Esophagus muscularis mucosa (tissue), 4 donors: ENCODE measurements at regions not wholly inside any gene's neighbourhood (a gene's known extent, or its start where the extent isn't known, plus 50 kb on each side); places are given as distances from the start of the nearest gene placed in this dataset.

Source experiments
- DNase-seq: peaks from one replicate; pipeline ENCODE4 v3.0.0-alpha.2; 2017; ENCODE audit errors: extremely low spot score
- H3K27ac ChIP-seq, 4 donors: fragments of 200-600 bp; sonication (generic); replicated peaks in 1 of 4; 1 replicate in 3 of 4; 2 replicates in 1 of 4; pipeline ENCODE4 v1.5.1; 2016 to 2019; ENCODE audit warnings: mild to moderate bottlenecking in 1 of 4
- H3K27me3 ChIP-seq, 4 donors: fragments of 200-600 bp; sonication (generic); one replicate each; pipeline versions ENCODE4 v1.5.1 to v1.6.0; 2016 to 2019
- H3K36me3 ChIP-seq, 4 donors: fragments of 200-600 bp; sonication (generic); one replicate each; pipeline ENCODE4 v1.5.1; 2016 to 2019
- H3K4me1 ChIP-seq, 4 donors: fragments of 200-600 bp; sonication (generic); one replicate each; pipeline ENCODE4 v1.5.1; 2016 to 2019
- H3K4me3 ChIP-seq, 4 donors: fragments of 200-600 bp; sonication (generic); 1 replicate in 2 of 4; 2 replicates in 2 of 4; pipeline ENCODE4 v1.5.1; 2016 to 2019; ENCODE audit warnings: mild to moderate bottlenecking in 4 of 4, moderate library complexity in 1 of 4
- H3K9me3 ChIP-seq, 4 donors: fragments of 200-600 bp; sonication (generic); 1 replicate in 3 of 4; 2 replicates in 1 of 4; pipeline ENCODE4 v1.5.1; 2016 to 2019
- CTCF ChIP-seq, 3 experiments: fragments of 200-600 bp in 2 of 3; fragments of 450-650 bp in 1 of 3; sonication (generic) in 2 of 3; IDR thresholded peaks; one replicate each; pipeline ENCODE4 v1.5.1; 2017 to 2019; ENCODE audit warnings: antibody characterized with exemption in 3 of 3, mild to moderate bottlenecking in 2 of 3, moderate library complexity in 1 of 3
- EP300 ChIP-seq: sonication (generic); formaldehyde crosslinking; IDR thresholded peaks from one replicate; pipeline ENCODE4 v1.6.1; 2017; ENCODE audit warnings: antibody characterized with exemption
- POLR2A ChIP-seq: fragments of 450-650 bp; IDR thresholded peaks from one replicate; pipeline ENCODE4 v1.6.1; 2017; ENCODE audit warnings: antibody characterized with exemption, moderate library complexity, mild to moderate bottlenecking, low read depth
- POLR2AphosphoS5 ChIP-seq, 2 donors: sonication (generic); formaldehyde crosslinking; IDR thresholded peaks; one replicate each; pipeline ENCODE4 v1.6.1; 2017; ENCODE audit warnings: antibody characterized with exemption in 2 of 2
- WGBS: methylation state at CpG from one replicate; pipeline ENCODE4 v1.1.5; 2018; 5-methylcytosine and 5-hydroxymethylcytosine counted together
- intact Hi-C: fragments of 100-400 bp; cut with DNase I; formaldehyde crosslinking; loops from one replicate; pipeline ENCODE4 v1.15.1; 2023

GRCh38 chr5:96149021-96149420 is 187.4 kb upstream of the ELL2 start:
- no peaks in the 10 kb centered on the region for H3K9me3 ChIP-seq
- no peaks in the 10 kb centered on the region for H3K36me3 ChIP-seq
- H3K4me1 ChIP-seq = peaks cover 0 to 17% (median 0%) of the 10 kb centered on the region in 4 donors
- DNase-seq = no peak
- no peak overlapping the region for H3K27ac ChIP-seq
- intact Hi-C loops = no loop called here
- 89% methylated on average over 2 of the region's 2 CpGs for whole genome bisulfite sequencing
- no peak overlapping the region for H3K4me3 ChIP-seq
- TF ChIP-seq CTCF (IDR thresholded peaks at IDR 0.05) (no peak), POLR2AphosphoS5 (IDR thresholded peaks at IDR 0.05) (no peak), POLR2A (no peak)
- no peaks in the 10 kb centered on the region for H3K27me3 ChIP-seq

- WGBS = 88% methylated on average over 4 of the region's 4 CpGs
- no peak for TF ChIP-seq POLR2A
- no peak for TF ChIP-seq POLR2AphosphoS5 (IDR thresholded peaks at IDR 0.05)
- no peak for TF ChIP-seq CTCF (IDR thresholded peaks at IDR 0.05)
- no peak for TF ChIP-seq EP300
- no peak for DNase-seq
- H3K4me1 ChIP-seq = peaks cover 0 to 18% (median 4%) of the 10 kb centered on the region in 4 donors
- no peak overlapping the region for H3K4me3 ChIP-seq
- H3K27me3 ChIP-seq = no peaks in the 10 kb centered on the region
- no peaks in the 10 kb centered on the region for H3K9me3 ChIP-seq
- intact Hi-C loops = no loop called here
- no peak overlapping the region for H3K27ac ChIP-seq
- no peaks in the 10 kb centered on the region for H3K36me3 ChIP-seq
Observed at GRCh38 chr5:96148376-96148775, 186.7 kb upstream of the ELL2 start.

- intact Hi-C loops = no loop called here
- Histone ChIP-seq H3K36me3 (no peaks in the 10 kb centered on the region), H3K4me1 (peaks cover 0 to 23% (median 7%) of the 10 kb centered on the region in 4 donors), H3K4me3 (no peak overlapping the region), H3K9me3 (no peaks in the 10 kb centered on the region), H3K27ac (no peak overlapping the region), H3K27me3 (no peaks in the 10 kb centered on the region)
- 98% methylated on average over 2 of the region's 2 CpGs for WGBS
- TF ChIP-seq CTCF (IDR thresholded peaks at IDR 0.05) = no peak
- no peak for TF ChIP-seq POLR2A
- no peak for TF ChIP-seq POLR2AphosphoS5 (IDR thresholded peaks at IDR 0.05)
- no peak for DNase-seq
Observed at GRCh38 chr5:96147866-96148265, 186.2 kb upstream of the ELL2 start.

- H3K27ac ChIP-seq = no peak overlapping the region
- H3K9me3 ChIP-seq = no peaks in the 10 kb centered on the region
- no peaks in the 10 kb centered on the region for H3K36me3 ChIP-seq
- DNase-seq = no peak
- intact Hi-C loops = no loop called here
- H3K4me3 ChIP-seq = no peak overlapping the region
- TF ChIP-seq POLR2AphosphoS5 (IDR thresholded peaks at IDR 0.05) = no peak
- TF ChIP-seq POLR2A = no peak
- no peak for TF ChIP-seq EP300
- no peak for TF ChIP-seq CTCF (IDR thresholded peaks at IDR 0.05)
- H3K4me1 ChIP-seq = peaks cover 0 to 20% (median 9%) of the 10 kb centered on the region in 4 donors
- no peaks in the 10 kb centered on the region for H3K27me3 ChIP-seq
- WGBS = 54% methylated on average over 2 of the region's 2 CpGs
Observed at GRCh38 chr5:96146675-96147074, 185.0 kb upstream of the ELL2 start.

GRCh38 chr5:96144289-96144688 is 182.6 kb upstream of the ELL2 start:
- intact Hi-C loops = no loop called here
- no peak for DNase-seq

More at GRCh38 chr5:96144289-96144688, 182.6 kb upstream of the ELL2 start:
- H3K36me3 ChIP-seq = no peaks in the 10 kb centered on the region
- H3K4me3 ChIP-seq = no peak overlapping the region
- 84% methylated on average over 3 of the region's 3 CpGs for WGBS
- no peaks in the 10 kb centered on the region for H3K9me3 ChIP-seq
- TF ChIP-seq POLR2A = no peak
- no peak for TF ChIP-seq POLR2AphosphoS5 (IDR thresholded peaks at IDR 0.05)
- TF ChIP-seq EP300 = no peak
- no peak for TF ChIP-seq CTCF (IDR thresholded peaks at IDR 0.05)
- H3K27ac ChIP-seq = no peak overlapping the region
- no peaks in the 10 kb centered on the region for H3K27me3 ChIP-seq
- H3K4me1 ChIP-seq = peaks cover 0 to 17% (median 9%) of the 10 kb centered on the region in 4 donors
